NCI-H345 treated with DMSO at 0.1 percent for 48 hours (cell line): ENCODE measurements at regions not wholly inside any gene's neighbourhood (a gene's known extent, or its start where the extent isn't known, plus 50 kb on each side); places are given as distances from the start of the nearest gene placed in this dataset.
"Not testable (repeated sequence)": the region's sequence is repeated elsewhere in the genome, so short reads cannot be mapped to it uniquely, and the experiment has no call there.

Source experiments
- DNase-seq: peaks from one replicate; lab custom pipeline; 2025; ENCODE audit not compliant: unreplicated experiment; lab: John Stamatoyannopoulos, UW

DNA sequence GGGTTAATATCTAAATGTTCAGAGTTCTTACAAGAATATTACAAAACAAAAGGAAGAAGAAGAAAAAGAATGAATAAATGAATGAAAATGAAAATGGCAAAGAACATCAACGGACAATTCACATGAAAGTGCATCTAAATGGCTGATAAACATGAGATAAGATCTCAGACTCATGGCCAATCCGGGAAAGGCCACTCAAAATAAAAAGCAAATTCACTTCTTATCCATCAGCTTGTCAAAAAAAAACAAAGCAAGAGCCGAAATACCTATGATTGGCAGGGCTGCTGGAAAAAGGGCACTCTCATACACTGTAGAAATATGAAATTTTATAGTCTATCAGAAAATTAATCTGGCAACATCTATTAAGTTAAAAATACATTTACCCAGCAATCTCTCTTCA lies 103.6 kb upstream of the EDEM3 start:
- no peak for DNase-seq

DNA sequence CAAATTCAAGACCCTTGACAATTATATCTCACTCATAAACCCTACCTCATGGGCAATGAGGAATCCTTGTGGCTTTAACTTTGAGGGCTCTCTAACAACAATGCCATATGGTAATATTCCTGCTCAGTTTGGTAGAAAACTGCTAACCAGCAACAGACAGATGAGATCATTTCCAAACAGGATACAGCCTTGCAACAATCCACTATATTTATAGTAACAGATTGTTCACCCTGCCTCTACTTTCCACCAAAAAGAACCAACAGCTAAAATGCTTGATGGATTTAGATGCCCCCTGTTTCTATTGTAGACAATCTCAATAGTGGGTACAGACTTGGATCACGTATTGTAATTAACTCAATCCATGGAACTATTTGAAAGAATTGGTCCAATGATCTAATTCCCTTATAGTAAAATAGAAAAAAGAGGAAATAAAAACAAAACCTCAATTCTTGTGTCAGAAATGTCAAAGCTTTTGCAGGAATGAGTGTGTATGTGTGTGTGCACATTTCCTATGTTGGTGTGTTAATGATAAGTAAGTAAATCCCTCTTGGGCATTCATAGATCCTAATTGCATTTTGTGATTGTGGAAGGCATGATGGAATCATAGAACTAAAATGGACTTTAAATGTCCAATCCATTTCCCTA lies 100.0 kb upstream of the EDEM3 start:
- DNase-seq, result no peak

DNA sequence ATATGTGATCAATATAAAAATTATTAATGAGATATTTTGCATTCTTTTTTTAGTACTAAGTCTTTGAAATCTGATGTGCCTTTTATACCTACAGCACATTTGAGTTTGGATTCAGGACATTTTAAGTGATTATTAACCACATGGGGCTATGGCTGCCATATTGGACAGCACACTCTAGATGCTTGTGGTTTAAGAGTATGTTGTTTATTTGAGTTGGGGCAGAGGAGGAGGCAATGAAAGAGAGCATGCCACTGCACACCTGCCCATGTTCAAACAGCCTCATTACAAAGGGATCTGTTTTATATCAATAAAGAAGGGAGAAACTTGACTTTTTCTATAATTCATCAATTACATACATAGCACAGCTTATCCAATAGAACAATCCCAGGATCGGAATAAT lies 99.4 kb upstream of the EDEM3 start:
- DNase-seq, result no peak

DNA sequence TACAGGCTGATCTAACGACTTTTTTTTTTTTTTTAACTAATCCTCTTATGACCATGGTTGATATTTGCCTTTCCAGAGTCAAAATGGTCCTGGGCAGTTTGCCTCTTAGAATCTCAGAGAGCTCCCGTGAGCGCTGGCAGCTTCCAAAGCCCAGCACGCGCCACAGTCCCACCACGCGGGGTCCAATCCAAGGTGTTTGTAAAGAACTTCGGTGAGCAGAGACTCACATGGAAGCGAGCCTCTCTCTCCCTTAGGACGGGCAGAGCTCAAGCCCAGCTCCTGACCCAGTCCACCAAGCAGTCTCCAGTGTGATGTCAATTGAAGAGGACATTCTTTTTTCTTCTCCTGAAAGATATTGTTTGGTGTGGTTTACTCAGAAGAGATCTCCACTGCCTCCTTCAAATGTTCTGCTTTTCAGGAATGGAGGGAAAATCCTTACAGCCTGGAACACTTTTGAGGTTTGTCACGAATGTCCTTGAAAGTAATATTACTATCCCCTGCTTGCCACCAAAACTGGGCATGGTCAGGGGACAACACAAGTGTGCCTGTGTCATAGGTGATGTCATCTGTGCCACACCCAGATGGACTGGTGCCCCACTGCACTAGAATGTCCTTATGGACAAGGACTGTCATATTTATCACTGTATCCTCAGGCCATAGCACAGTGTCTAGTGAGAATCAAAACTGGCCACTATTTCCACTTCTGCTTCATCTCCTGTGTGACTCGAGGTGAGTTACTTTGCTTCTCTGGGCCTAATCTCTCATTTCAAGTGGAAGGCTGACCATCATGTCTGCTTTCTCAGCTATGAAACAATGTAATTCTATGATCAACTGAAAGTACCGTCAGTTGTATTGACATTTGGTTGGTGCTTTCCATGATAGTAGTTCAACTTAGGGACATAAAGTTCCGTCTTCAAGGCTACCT lies 97.4 kb upstream of the EDEM3 start:
- no peak for DNase-seq

DNA sequence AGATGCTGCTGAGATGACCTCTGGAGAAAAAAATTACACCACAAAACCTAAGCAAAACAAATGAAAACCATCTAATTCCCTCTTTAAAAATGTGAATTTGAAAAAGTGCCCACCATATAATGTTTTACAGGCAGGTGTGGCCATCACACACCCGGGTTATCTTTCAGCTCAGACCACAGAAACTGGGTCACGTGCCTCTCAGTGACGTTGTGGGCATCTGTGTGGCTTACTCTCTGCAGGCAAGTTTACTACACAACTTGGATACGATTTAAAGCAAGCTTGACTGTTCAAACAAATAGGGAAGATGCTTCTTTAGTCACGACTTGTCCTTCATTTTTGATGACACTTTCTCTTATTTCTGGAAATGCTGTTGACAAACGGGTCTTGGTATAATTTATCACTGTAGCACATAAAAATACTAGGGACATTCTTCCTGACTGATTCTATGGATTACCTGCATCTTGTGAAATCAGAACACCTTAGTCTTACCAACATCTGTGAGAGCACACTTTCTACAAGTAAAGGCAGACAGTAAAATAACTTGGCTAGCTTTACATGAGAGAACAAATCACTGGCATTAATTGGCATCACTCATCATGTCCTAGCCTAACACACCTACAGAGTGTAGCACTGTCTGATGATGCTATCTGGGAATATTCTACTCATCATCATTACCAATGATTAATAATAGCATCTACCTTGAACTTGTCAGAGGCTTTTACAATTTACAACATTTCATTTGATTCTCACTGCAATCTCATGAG lies 89.3 kb upstream of the EDEM3 start:
- no peak for DNase-seq

DNA sequence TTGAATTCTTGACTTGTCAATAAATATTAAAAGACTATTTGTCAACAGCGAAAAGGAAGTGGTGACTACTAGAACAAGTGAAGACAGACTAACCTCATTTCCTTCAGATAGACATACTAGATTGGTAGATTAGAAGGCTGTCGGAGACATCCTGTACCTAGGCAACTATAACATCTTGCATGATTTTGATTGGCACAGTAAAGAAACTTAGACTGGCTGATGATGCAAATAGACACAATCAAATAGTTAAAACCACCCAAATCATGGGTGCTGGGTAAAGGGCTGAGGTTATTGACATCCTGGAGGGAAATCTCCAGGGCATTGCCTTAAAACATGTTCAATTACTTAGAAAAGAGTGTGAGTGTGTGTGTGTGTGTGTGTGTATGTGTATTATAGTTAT lies 85.9 kb upstream of the EDEM3 start:
- DNase-seq, result no peak

DNA sequence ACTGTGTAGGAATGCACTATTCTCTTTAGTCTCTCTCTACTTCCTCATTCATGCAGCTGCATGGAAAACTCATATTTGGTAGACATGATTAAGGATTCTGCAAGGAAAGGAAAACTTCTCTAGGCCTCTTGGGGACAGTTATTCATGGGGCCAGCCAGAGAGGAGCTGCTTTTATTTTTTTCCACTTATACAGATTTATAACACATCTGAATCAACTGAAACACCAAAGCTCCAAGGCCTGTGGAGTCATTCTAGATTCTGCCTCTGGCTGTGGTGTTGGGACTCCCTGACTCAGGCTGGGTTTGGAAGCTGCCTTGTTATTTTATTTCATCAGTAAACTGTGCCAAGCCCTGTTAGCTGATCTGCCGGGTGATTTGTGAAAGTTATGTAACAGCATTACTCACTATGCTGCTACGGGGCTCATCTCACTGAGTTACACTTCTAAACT lies 83.9 kb upstream of the EDEM3 start:
- DNase-seq, result no peak

DNA sequence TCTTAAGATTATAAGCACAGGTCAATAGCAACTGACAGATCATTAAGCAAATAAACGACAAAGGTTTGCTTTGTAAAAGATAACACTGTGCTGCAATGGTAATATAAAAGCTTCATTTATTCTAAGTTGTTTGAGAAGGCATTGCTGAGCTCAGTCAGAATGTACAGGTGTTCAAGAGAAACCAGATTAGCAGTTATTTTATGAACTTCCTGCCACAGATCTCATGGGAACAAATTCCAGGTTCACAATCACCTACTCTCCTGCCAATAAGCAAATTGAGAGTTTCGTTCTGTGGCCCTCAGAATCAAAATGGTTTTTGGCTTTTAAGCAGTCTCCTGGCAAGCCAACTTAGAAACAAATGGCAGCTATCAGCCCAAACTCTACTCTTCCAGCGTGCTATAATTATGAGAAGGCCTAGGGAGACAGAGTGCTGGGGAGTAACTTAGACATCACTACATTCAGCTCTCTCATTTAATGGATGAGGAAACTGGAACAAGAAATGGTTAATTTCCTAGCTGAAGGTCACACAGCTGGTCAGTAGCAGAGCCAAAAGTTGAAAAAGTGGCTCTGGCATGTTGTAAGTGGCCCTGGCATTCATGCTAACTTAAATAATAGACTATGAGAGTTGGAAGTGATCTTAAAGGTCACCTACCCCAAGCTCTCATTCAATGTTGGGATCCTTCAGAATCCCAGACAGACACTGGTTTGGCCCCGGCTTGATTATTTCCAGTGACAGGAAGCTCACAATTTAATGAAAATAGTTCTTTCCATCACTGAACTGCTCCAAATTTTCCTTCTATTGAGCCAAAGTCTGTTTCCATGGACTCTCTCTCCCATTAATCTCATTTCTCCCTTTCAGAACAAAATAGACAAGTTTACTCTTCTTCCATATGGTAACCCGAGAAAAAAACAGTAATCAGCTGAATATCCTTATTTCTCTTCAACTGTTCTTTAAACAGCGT lies 82.6 kb upstream of the EDEM3 start:
- no peak for DNase-seq

DNA sequence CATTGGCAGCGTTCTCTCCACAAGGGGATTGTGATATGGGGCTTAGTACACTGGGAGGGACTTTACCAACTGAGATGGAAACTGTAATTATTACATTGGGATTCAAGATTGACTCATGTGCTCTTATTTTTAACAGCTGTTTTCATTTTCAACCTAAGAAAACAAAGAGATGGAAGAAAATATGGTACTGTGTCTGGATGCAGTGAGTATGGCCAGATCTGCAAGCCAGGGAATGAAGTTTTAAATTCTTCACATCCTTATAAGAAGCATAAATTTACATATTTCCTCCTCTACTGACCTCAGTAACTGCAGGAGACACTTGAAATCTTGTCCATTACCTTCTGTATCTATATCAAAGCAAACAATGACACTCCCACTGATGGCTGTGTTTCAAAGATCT lies 81.5 kb upstream of the EDEM3 start:
- no peak for DNase-seq

DNA sequence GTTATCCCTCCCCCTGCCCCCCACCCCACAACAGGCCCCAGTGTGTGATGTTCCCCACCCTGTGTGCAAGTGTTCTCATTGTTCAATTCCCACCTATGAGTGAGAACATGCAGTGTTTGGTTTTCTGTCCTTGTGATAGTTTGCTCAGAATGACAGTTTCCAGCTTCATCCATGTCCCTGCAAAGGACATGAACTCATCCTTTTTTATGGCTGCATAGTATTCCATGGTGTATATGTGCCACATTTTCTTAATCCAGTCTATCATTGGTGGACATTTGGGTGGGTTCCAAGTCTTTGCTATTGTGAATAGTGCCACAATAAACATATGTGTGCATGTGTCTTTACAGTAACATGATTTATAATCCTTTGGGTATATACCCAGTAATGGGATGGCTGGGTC lies 79.3 kb upstream of the EDEM3 start:
- not testable (repeated sequence) for DNase-seq

DNA sequence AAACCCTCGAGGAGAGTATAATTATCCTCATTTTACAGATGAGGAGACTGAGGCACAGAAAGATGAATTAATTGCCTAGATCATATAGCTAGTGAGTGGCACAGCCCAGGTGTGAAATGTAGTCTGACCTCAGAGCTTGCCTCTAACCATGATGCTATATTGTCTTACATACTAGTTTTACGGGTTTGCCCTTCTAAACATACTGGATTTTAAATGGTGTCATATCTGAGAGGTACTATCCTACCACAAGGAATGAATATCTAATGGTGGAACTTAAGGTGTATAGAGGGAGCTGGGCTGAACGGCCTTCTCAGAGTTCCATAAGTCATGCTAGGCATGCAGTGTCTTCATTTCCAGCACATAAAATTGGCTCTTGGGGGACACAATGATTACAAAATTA lies 77.9 kb upstream of the EDEM3 start:
- DNase-seq, result no peak

DNA sequence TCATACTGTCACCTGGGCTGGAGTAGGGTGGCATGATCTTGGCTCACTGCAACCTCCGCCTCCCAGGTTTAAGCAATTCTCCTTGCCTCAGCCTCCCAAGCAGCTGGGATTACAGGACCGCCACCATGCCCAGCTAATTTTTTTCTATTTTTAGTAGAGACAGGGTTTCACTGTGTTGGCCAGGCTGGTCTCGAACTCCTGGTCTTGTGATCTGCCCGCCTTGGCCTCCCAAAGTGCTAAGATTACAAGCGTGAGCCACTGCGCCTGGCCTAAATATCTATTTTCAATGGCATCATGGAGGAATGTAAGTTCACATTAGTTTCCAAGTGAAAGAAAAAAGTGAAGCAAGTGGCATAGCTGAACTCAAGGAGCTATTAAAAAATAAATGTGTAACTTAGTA lies 74.8 kb upstream of the EDEM3 start:
- not testable (repeated sequence) for DNase-seq

DNA sequence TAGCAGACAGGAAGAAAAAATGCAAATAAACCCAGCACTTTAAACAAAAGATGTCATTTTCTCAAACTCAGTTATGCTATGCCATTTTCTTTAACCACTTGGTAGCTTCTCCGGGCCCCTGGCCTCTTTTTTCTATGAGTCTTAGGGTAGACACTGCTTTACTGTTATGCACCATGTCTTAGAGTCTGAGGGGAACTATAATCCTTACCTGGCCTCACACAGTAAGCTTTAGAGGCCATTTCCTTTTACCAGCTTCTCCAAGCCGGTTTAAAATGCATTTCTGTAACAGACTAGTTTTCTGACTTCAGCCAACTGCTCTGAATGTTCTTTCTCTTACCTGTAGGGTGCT lies 73.7 kb upstream of the EDEM3 start:
- no peak for DNase-seq

DNA sequence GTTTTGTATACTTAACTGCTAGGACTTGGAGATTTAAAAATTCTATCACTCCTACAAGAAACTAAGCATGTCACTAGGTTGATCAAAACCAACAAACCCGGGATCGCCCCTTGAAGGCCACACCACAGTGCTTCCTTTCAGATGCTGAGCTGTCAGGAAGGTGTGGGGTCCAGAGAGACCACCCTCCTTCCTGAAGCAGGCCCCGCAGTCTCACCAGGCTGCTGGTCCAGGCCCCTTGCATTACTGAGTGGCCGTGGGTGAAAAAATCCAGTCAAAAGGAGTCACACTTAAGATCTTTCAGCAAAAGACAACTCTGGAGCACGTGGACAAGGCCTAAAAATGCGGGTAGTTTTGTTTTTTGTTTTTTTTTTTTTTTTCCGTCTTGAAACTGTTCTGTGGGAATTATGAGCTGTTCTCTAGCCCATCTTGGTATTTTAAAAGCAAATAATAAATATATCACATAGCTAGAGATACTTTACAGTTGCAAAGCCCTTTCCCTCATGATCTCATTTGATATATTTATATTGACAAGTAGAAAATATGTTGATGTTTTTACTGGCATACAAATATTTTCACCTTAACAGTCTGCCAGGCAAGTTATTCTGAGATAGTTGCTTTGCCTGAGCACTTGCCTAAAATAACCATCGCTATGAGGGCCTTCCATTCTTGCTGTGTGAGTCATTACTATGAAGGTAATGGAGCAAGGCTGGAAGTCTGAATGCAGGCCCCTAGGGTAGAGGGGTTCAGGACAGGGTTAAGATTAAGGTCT lies 73.1 kb upstream of the EDEM3 start:
- no peak for DNase-seq

DNA sequence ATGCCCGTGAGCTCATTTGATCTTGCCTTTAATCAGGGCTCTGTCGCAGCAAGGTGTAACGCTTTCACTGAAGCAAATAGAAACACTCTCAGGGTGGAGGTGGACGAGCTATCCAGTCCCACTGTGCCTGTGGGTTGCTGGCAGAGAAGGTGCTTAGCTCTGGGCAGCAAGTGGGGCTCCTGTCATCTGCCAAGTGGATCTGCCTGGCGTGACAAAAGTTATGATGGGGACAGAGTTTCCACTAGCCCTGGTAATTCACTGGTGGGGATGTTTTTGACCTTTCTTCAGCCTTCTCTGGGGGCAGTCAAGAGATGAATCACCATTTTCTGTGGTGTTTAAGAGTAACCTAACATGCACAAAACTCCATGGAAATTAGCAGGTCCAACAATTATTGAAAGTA lies 71.3 kb upstream of the EDEM3 start:
- no peak for DNase-seq

DNA sequence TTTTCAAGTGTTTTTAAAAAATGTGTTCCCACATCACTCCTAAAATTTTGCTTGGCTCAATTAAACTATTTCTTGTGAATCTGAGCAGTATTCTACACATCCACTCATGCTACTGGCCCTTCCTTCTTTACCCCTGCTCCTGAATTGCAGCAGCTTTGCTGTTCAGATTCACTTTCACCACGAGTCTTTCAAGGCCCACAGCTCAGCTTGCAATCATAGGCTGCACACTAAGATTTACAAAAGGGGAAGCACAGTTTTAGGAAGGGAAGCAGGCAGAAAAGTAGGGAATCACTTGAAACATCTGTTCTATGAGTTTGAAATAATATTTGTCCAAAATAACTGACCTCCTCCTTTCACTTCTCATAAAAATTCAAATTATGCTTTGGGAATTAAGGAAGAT lies 70.9 kb upstream of the EDEM3 start:
- no peak for DNase-seq

DNA sequence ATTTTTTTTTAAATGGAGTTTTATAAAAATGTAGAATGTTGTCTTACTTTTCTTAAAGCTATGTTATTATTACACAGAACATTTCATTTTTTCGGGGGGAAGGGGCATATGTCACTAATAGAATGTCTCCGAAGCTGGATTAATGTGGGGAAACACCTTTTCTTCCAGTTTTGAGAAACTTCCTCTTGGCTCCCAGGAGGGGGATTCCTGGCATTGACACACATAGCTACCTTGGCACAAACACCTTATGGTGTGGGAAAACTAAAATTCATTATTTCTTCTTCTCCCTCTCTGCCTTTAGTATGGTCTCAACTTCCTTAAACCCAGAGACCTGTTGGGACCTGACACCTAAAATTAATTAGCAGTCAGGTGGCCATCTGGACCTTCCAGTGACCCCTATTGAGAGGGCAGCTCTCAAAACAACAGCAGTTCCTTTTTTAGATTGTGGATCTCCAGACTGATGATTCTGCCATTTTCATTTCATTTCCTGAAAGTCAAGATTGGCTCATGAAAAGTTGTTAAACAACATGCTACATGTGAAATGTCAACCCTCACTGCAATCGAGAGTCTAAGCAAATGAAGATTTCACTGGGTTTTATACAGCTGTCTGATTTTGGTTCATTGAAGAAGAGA lies 70.1 kb upstream of the EDEM3 start:
- DNase-seq, result no peak

DNA sequence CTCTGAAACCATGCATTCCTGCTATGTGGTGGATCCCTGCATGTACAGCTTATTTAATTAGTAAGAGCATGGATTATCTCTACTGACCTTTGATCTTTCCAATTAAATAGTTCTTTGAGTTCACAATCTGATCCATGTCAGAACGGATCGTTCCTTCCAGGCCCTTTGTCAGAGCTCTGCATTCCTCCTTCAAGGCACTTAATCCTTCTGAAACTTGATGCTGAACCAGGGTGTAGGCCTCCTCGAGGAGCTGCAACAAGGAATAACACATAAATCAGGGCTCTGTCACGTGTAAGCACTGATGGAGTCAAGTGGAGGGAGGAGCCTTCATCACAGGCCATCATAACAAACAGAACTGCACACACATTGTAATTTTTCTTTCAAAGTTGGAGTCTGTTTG lies 68.4 kb upstream of the EDEM3 start:
- no peak for DNase-seq

DNA sequence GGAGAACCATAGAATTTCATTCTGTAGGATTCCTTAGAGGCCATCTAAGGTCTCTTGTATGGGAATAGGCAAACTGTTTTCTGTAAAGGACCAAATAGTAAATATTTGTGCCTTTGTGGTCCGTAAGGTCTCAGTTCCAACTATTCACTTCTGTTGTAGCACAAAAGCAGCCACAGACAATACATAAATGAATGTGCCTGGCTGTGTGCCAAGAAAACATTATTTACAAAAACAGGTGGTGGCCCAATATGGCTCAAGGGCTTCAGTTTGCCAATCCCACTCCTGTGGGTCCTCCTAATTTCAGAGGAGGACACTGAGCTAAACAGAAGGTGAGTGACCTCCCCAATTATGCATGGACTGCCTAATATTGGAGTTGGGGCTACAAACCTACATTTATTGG lies 67.6 kb upstream of the EDEM3 start:
- peak; percentile 51 for DNase-seq

DNA sequence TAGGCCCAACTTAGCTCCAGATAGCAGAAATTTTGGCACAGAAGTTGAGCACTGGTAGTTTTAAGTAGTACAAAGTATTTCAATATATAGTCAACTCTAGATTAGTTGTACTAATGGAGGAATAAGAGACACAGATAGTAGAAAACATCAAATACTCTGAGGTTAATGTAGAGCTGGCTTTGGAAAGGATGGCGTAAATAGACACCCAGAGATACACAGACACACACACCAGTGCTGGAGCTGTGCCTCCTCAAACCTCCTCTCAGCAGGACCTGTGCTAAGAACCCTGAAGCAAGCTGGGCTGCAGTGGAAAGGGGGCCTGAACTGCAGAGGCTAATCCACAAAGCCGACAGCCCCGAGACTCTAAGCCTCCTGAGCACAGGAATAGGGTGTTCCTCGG lies 67.0 kb upstream of the EDEM3 start:
- DNase-seq, result no peak
